Neural cell (in vitro differentiated cells): ENCODE measurements at regions not wholly inside any gene's neighbourhood (a gene's known extent, or its start where the extent isn't known, plus 50 kb on each side); places are given as distances from the start of the nearest gene placed in this dataset.

Source experiments
- CTCF ChIP-seq: fragments of 450-650 bp; IDR thresholded peaks from 2 replicates; pipeline ENCODE4 v1.5.1; 2014; ENCODE audit warnings: antibody characterized with exemption, mild to moderate bottlenecking, moderate library complexity; ENCODE audit not compliant: poor library complexity, severe bottlenecking
- EP300 ChIP-seq: fragments of 450-650 bp; conservative IDR thresholded peaks from 2 replicates; pipeline ENCODE4 v1.6.1; 2014; ENCODE audit warnings: antibody characterized with exemption, mild to moderate bottlenecking, moderate library complexity; ENCODE audit not compliant: poor library complexity, severe bottlenecking
- EZH2 ChIP-seq: fragments of 200-600, 300-800 bp; shearing (Covaris generic), sonication (generic); IDR thresholded peaks from 2 replicates; pipeline ENCODE4 v1.6.1; 2014; ENCODE audit warnings: antibody characterized with exemption, low read length, borderline replicate concordance, mild to moderate bottlenecking; ENCODE audit not compliant: insufficient read depth, poor library complexity, severe bottlenecking
- REST ChIP-seq: IDR thresholded peaks from 2 replicates; pipeline ENCODE4 v1.6.1; 2012; ENCODE audit warnings: borderline replicate concordance

DNA sequence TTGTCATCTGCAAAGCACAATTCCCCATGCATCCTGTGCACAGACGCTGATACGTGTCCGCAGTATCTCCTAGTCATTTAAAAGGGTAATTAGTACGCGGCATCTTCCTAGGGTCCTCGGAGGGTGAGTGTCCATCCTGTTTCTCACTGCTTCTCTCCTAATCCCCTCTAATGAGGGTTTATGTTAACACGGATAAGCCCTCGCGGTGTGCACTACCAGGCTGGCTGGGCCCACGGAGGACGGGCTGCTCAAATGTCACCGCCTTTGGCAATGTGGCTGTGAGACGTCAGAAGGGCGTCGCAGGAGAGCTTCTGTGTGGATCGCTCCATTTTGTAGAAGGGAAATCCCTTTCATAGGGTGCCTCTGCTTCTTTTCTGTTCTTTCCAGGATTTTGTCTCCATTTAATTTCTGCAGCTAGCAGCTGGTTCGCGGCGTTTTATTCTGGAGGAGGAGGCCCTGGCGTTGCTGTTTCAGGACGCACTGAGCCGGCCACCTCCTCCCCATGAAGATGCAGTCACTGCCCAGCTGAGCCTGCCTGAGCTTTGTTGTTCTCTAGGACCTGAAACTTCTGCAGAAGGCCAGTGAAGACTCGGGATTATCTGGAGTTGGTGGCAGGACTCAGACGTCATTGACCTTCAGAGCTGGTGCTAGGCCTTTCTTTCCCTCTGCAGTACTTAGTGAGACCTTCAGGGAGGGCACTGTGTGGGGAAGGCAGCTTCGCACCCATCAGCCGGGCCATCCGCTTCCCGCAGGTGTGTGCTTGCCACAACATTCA lies 326.1 kb upstream of the IRX1 start:
- TF ChIP-seq EZH2 = no peak
- TF ChIP-seq CTCF = no peak
- no peak for TF ChIP-seq EP300
- no peak for TF ChIP-seq REST
